ENCODE measurements at regions not wholly inside any gene's neighbourhood (a gene's known extent, or its start where the extent isn't known, plus 50 kb on each side); places are given as distances from the start of the nearest gene placed in this dataset.

GRCh38 chr3:68363796-68364195 lies 568.6 kb downstream of the TAFA4 start:
- TF ChIP-seq CTCF (conservative IDR thresholded peaks at IDR 0.05; ENCODE audit: low read length) (no peak), EZH2phosphoT487 (IDR thresholded peaks at IDR 0.05; ENCODE audit: borderline replicate concordance) (no peak)
